ENCODE measurements at regions not wholly inside any gene's neighbourhood (a gene's known extent, or its start where the extent isn't known, plus 50 kb on each side); places are given as distances from the start of the nearest gene placed in this dataset.

DNA sequence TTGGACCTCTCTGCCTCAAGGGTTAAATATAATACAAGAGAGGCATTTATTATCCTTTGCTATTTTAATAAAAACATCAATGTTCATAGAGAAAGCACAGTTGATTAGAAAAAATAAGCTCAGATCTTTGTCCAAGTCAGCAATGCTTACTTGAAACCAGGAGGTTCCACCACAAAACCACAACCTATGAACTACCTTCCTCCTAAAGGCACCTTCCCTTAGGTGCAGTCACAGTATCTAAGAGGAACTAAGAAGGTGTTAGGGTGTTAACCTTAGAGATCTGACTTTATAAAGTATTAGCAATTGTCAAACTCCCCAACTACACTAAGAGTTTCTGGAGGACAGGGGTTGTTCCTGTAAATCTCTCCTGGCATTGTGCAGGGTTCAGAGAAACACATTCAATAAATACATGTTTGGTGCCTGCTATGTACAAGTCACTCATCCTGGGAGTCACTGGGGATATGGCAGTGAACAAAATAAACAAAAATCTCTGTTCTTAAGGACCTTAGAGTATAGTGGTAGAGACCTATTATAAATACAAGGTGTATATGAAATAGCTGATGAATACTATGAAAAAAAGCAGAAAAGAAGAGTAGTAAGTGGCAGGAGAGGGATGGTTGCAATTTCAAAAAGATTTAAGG lies 208.6 kb downstream of the NFKBIZ start:
- H3K36me3 ChIP-seq = no peaks in the 10 kb centered on the region
- H3K27me3 ChIP-seq (replicated peaks; ENCODE audit: insufficient read depth) = no peaks in the 10 kb centered on the region
- no peak for DNase-seq (ENCODE audit: low spot score)
- H3K9me3 ChIP-seq = no peaks in the 10 kb centered on the region
- intact Hi-C loops (cut with DNase I) = no loop called here
- H3K4me3 ChIP-seq = no peak overlapping the region
- H3K4me1 ChIP-seq (replicated peaks) = no peaks in the 10 kb centered on the region
- TF ChIP-seq POLR2AphosphoS5 (IDR thresholded peaks at IDR 0.05) (no peak), POLR2A (IDR thresholded peaks at IDR 0.05) (no peak)
- TF ChIP-seq, protein P1, sequence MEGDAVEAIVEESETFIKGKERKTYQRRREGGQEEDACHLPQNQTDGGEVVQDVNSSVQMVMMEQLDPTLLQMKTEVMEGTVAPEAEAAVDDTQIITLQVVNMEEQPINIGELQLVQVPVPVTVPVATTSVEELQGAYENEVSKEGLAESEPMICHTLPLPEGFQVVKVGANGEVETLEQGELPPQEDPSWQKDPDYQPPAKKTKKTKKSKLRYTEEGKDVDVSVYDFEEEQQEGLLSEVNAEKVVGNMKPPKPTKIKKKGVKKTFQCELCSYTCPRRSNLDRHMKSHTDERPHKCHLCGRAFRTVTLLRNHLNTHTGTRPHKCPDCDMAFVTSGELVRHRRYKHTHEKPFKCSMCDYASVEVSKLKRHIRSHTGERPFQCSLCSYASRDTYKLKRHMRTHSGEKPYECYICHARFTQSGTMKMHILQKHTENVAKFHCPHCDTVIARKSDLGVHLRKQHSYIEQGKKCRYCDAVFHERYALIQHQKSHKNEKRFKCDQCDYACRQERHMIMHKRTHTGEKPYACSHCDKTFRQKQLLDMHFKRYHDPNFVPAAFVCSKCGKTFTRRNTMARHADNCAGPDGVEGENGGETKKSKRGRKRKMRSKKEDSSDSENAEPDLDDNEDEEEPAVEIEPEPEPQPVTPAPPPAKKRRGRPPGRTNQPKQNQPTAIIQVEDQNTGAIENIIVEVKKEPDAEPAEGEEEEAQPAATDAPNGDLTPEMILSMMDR (IDR thresholded peaks at IDR 0.05) = no peak
- no peak overlapping the region for H3K27ac ChIP-seq

- 82% methylated on average over 8 of the region's 8 CpGs for WGBS
- intact Hi-C loops (cut with DNase I) = no loop called here
- no peaks in the 10 kb centered on the region for H3K4me1 ChIP-seq (replicated peaks)
Measured at GRCh38 chr3:102059145-102059943, 210.0 kb downstream of the NFKBIZ start.

DNA sequence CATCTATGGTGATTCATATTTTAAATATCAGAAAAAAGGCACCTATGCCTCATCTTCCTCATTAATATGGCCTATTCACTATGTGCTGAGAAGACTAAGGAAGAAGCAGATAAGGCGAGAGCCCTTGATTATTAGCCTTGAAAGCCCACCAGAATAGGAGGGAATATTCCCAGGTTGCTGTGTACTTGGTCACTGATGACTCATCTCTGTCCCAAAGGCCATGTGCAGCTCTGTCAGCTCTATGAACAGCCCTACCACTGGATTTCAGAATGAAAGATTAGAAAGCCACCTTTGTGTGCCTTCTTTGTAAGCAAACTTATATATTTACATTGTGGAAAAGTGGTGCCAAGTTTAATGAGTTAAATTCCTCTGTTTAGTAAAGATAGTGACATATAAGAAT lies 211.5 kb downstream of the NFKBIZ start:
- Histone ChIP-seq H3K4me3 (no peak overlapping the region), H3K4me1 (replicated peaks) (no peaks in the 10 kb centered on the region), H3K27ac (no peak overlapping the region), H3K27me3 (replicated peaks; ENCODE audit: insufficient read depth) (no peaks in the 10 kb centered on the region), H3K9me3 (no peaks in the 10 kb centered on the region), H3K36me3 (no peaks in the 10 kb centered on the region)
- DNase-seq (ENCODE audit: low spot score) = no peak
- intact Hi-C loops (cut with DNase I) = no loop called here
- TF ChIP-seq POLR2AphosphoS5 (IDR thresholded peaks at IDR 0.05) = no peak
- TF ChIP-seq POLR2A (IDR thresholded peaks at IDR 0.05) = no peak
- TF ChIP-seq, protein P1 (IDR thresholded peaks at IDR 0.05) = no peak
- WGBS = 72% methylated on average over 1 of the region's 1 CpG

More at GRCh38 chr3:102059145-102059943, 210.0 kb downstream of the NFKBIZ start:
- TF ChIP-seq, protein P1 (IDR thresholded peaks at IDR 0.05) = no peak
- no peak for DNase-seq (ENCODE audit: low spot score)
- Histone ChIP-seq H3K4me3 (no peak overlapping the region), H3K27me3 (replicated peaks; ENCODE audit: insufficient read depth) (no peaks in the 10 kb centered on the region), H3K9me3 (no peaks in the 10 kb centered on the region), H3K36me3 (no peaks in the 10 kb centered on the region), H3K27ac (no peak overlapping the region)

DNA sequence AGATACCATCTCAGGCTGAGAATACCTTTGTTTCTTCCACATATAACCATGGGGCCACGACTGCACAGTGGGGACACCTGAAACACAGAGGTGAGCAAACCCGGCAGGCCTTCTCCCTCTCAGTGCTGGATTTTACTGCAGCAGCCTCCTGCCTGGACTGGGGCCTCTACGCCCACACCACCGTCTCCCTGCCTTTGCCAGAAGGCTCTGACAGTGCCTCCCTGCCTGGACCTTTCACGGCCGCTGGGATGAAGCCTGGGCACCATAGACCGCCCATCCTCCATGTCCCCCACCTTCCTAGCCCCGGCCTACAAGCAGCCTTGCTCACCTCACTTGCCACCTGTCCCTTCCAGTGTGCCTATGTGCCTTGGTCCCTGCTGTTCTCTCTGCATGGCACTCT lies 214.3 kb downstream of the NFKBIZ start:
- H3K9me3 ChIP-seq = no peaks in the 10 kb centered on the region
- intact Hi-C loops (cut with DNase I) = no loop called here
- H3K4me1 ChIP-seq (replicated peaks) = no peaks in the 10 kb centered on the region
- H3K27ac ChIP-seq = no peak overlapping the region
- TF ChIP-seq POLR2AphosphoS5 (IDR thresholded peaks at IDR 0.05) = no peak
- no peak for TF ChIP-seq POLR2A (IDR thresholded peaks at IDR 0.05)
- TF ChIP-seq, protein P1 (IDR thresholded peaks at IDR 0.05) = no peak
- WGBS = 85% methylated on average over 8 of the region's 8 CpGs
- no peak for DNase-seq (ENCODE audit: low spot score)
- H3K4me3 ChIP-seq = no peak overlapping the region
- no peaks in the 10 kb centered on the region for H3K36me3 ChIP-seq
- H3K27me3 ChIP-seq (replicated peaks; ENCODE audit: insufficient read depth) = no peaks in the 10 kb centered on the region

GRCh38 chr3:102066470-102066869 lies 217.2 kb downstream of the NFKBIZ start:
- DNase-seq (ENCODE audit: low spot score) = no peak
- intact Hi-C loops (cut with DNase I) = no loop called here
- no peaks in the 10 kb centered on the region for H3K27me3 ChIP-seq (replicated peaks; ENCODE audit: insufficient read depth)
- TF ChIP-seq, protein P1 (IDR thresholded peaks at IDR 0.05) = no peak
- no peak for TF ChIP-seq POLR2A (IDR thresholded peaks at IDR 0.05)
- TF ChIP-seq POLR2AphosphoS5 (IDR thresholded peaks at IDR 0.05) = no peak
- 89% methylated on average over 1 of the region's 1 CpG for WGBS
- H3K27ac ChIP-seq = no peak overlapping the region
- H3K36me3 ChIP-seq = no peaks in the 10 kb centered on the region
- H3K4me3 ChIP-seq = no peak overlapping the region
- no peaks in the 10 kb centered on the region for H3K9me3 ChIP-seq
- H3K4me1 ChIP-seq (replicated peaks) = no peaks in the 10 kb centered on the region
